ENCODE measurements at regions not wholly inside any gene's neighbourhood (a gene's known extent, or its start where the extent isn't known, plus 50 kb on each side); places are given as distances from the start of the nearest gene placed in this dataset.
"Not testable (repeated sequence)": the region's sequence is repeated elsewhere in the genome, so short reads cannot be mapped to it uniquely, and the experiment has no call there.

GRCh38 chr13:90592943-90593342 is 754.5 kb upstream of the MIR17HG start:
- intact Hi-C loops (cut with DNase I), result no loop called here
- no peaks in the 10 kb centered on the region for H3K9me3 ChIP-seq
- H3K27ac ChIP-seq, result no peak overlapping the region
- H3K4me3 ChIP-seq, result no peak overlapping the region
- no peaks in the 10 kb centered on the region for H3K36me3 ChIP-seq
- no peaks in the 10 kb centered on the region for H3K27me3 ChIP-seq
- H3K4me1 ChIP-seq (ENCODE audit: insufficient read depth), result no peaks in the 10 kb centered on the region
- 92 to 97% (median 94%) methylated on average over 1 of the region's 1 CpG for WGBS, 3 donors
- DNase-seq, result no peak
- TF ChIP-seq POLR2A (IDR thresholded peaks at IDR 0.05) (no peak), CTCF (IDR thresholded peaks at IDR 0.05) (no peak), EP300 (IDR thresholded peaks at IDR 0.05) (no peak)

- Histone ChIP-seq H3K27ac (no peak overlapping the region), H3K4me1 (ENCODE audit: insufficient read depth) (no peaks in the 10 kb centered on the region), H3K36me3 (no peaks in the 10 kb centered on the region), H3K9me3 (no peaks in the 10 kb centered on the region), H3K4me3 (no peak overlapping the region), H3K27me3 (no peaks in the 10 kb centered on the region)
- 84 to 98% (median 91%) methylated on average over 1 of the region's 1 CpG for WGBS, 3 donors
- intact Hi-C loops (cut with DNase I), result no loop called here
- TF ChIP-seq POLR2A (IDR thresholded peaks at IDR 0.05), result no peak
- TF ChIP-seq CTCF (IDR thresholded peaks at IDR 0.05), result no peak
- TF ChIP-seq EP300 (IDR thresholded peaks at IDR 0.05), result no peak
- no peak for DNase-seq
These were observed 752.8 kb upstream of the MIR17HG start for GRCh38 chr13:90594681-90595080.

DNA sequence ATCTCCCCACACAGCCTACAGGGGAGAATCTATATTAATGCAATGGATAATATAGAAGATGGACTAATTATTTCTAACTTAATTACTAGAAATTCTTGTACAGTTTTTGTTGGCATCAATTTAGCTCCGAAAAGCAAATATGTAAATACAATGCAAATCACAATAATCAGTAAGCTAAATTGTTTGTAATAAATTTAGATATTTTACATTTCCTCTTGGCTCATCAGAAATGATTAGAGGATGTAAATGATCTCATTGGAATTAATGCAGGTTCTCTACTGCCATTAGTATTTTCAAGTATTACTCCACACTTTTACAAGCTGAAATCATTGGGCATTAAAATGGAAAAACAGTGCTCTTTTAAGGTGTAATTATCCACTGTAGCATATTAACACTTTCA is 741.8 kb upstream of the MIR17HG start:
- Histone ChIP-seq H3K4me3 (no peak overlapping the region), H3K4me1 (ENCODE audit: insufficient read depth) (no peaks in the 10 kb centered on the region), H3K27ac (no peak overlapping the region), H3K9me3 (no peaks in the 10 kb centered on the region), H3K27me3 (no peaks in the 10 kb centered on the region), H3K36me3 (no peaks in the 10 kb centered on the region)
- DNase-seq, result no peak
- intact Hi-C loops (cut with DNase I), result no loop called here
- no peak for TF ChIP-seq CTCF (IDR thresholded peaks at IDR 0.05)
- no peak for TF ChIP-seq EP300 (IDR thresholded peaks at IDR 0.05)
- TF ChIP-seq POLR2A (IDR thresholded peaks at IDR 0.05), result no peak
- WGBS, 3 donors, result 56 to 77% (median 58%) methylated on average over 1 of the region's 1 CpG

DNA sequence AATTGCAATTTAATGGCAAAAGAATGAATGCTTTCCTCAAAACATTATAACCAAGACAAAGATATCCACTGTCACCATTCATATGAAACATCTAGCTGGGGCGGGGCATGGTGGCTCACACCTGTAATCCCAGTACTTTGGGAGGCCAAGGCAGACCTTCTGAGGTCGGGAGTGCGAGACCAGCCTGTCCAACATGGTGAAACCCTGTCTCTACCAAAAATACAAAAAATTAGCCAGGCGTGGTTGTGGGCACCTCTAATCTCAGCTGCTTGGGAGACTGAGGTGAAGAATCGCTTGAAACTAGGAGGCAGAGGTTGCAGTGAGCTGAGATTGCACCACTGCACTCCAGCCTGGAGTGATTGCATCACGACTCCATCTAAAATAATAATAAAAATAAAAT is 740.6 kb upstream of the MIR17HG start:
- H3K27ac ChIP-seq; H3K4me3 ChIP-seq; H3K36me3 ChIP-seq; H3K4me1 ChIP-seq (ENCODE audit: insufficient read depth); DNase-seq; H3K27me3 ChIP-seq; H3K9me3 ChIP-seq; intact Hi-C loops (cut with DNase I): not testable (repeated sequence)
- WGBS, 3 donors, result 90 to 91% (median 90%) methylated on average over 6 of the region's 6 CpGs

DNA sequence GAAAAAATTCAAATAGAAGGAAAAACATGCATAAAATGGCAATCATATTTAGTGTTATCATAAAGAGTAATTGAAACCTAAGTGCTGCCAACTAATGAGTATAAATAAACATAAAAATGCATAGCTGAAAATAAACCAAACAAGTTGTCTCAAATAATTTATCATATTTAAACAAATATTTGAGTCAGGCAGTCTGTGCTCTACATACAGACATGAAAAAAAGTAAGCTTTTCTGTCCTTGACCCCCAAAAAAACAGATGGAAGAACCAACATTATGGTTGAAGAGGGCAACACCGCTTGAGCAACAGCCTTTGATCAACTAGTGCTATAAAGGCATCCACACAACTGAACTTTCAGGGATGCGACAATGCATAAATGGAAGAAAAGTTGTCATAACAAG is 735.1 kb upstream of the MIR17HG start:
- intact Hi-C loops (cut with DNase I), result no loop called here

More for the DNA sequence above, 735.1 kb upstream of the MIR17HG start:
- Histone ChIP-seq H3K27me3 (no peaks in the 10 kb centered on the region), H3K4me1 (ENCODE audit: insufficient read depth) (no peaks in the 10 kb centered on the region), H3K36me3 (no peaks in the 10 kb centered on the region), H3K9me3 (no peaks in the 10 kb centered on the region), H3K4me3 (no peak overlapping the region), H3K27ac (no peak overlapping the region)
- TF ChIP-seq CTCF (IDR thresholded peaks at IDR 0.05) (no peak), POLR2A (IDR thresholded peaks at IDR 0.05) (no peak), EP300 (IDR thresholded peaks at IDR 0.05) (no peak)
- DNase-seq, result no peak
- WGBS, 3 donors, result 75 to 81% (median 79%) methylated on average over 2 of the region's 2 CpGs

Measured in ovary (tissue), 7 donors.